ENCODE measurements at regions not wholly inside any gene's neighbourhood (a gene's known extent, or its start where the extent isn't known, plus 50 kb on each side); places are given as distances from the start of the nearest gene placed in this dataset.

DNA sequence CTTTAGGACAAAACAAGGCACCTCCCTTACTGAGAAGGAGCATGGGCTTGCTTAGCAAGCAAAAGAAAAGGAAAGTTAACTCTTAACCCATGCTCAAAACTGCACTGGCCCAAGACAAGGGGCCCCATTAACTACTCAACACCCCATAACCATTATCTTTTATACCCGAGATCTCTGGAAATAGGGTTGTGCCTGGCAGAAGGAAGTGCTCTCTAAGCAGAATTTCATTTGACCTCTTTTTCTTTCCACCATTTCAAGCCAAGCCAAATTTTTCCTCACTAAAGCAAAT, 167.2 kb downstream of the RASEF start (continued):
- TF ChIP-seq HNRNPK (IDR thresholded peaks at IDR 0.05; ENCODE audit: low read depth, low read length, poor library complexity, severe bottlenecking) (no peak), MBD2 (IDR thresholded peaks at IDR 0.05; ENCODE audit: borderline replicate concordance, low read depth) (no peak), SIN3B (IDR thresholded peaks at IDR 0.05; ENCODE audit: low read depth) (no peak)

- FAIRE-seq (no peak), ATAC-seq (no peak), DNase-seq (ENCODE audit: extremely low read depth in 1 of 4, low spot score in 3 of 4) (no peak)
- BruUV-seq (replicated peaks), result no TSS peak
- CTCF ChIA-PET (ENCODE audit: low intra/inter-chr PET ratio), result no interaction called here
- in situ Hi-C loops (cut with MboI), result no loop called here
- intact Hi-C loops (cut with micrococcal nuclease), result no loop called here
- Histone ChIP-seq H3K79me2 (ENCODE audit: control insufficient read depth, insufficient read depth, low read length) (no peaks in the 10 kb centered on the region), H4K20me1 (replicated peaks; ENCODE audit: control insufficient read depth, insufficient read depth, low read length) (no peaks in the 10 kb centered on the region), H3K4me1 (replicated peaks in 1 of 2; ENCODE audit: control insufficient read depth in 2 of 2, insufficient read depth in 2 of 2, low read length in 2 of 2) (no peaks in the 10 kb centered on the region), H3K4me2 (ENCODE audit: insufficient read depth, low read length) (no peak overlapping the region), H2AFZ (ENCODE audit: low read depth, low read length) (no peak overlapping the region), H3K27ac (ENCODE audit: extremely low read depth, low read depth, low read length) (no peak overlapping the region), H3K9me1 (ENCODE audit: control insufficient read depth, insufficient read depth, low read length) (no peaks in the 10 kb centered on the region), H3K27me3 (ENCODE audit: control insufficient read depth in 2 of 2, insufficient read depth in 2 of 2, low read length in 2 of 2) (no peaks in the 10 kb centered on the region), H3K4me3 (no peak overlapping the region), H3K36me3 (ENCODE audit: control insufficient read depth, insufficient read depth, low read length) (no peaks in the 10 kb centered on the region), H3K9me3 (replicated peaks; ENCODE audit: control insufficient read depth, insufficient read depth, low read depth, low read length) (no peaks in the 10 kb centered on the region), H3K9ac (ENCODE audit: insufficient read depth in 1 of 2, low read depth in 2 of 2, low read length in 2 of 2) (no peak overlapping the region)
- 3% methylated on average over 4 of the region's 4 CpGs for WGBS (ENCODE audit: insufficient coverage, low coverage, missing lambda C conversion rate)
- POLR2A ChIA-PET, result no interaction called here
- TF ChIP-seq REST (IDR thresholded peaks at IDR 0.05; ENCODE audit: borderline replicate concordance) (no peak), REST (CRISPR knock-in tag; IDR thresholded peaks at IDR 0.05; ENCODE audit: low read depth) (no peak), ZNF263 (CRISPR knock-in tag; IDR thresholded peaks at IDR 0.05; ENCODE audit: borderline replicate concordance) (no peak), ZNF282 (CRISPR knock-in tag; IDR thresholded peaks at IDR 0.05) (no peak), CBFA2T2 (conservative IDR thresholded peaks at IDR 0.05) (no peak), ZBTB12 (CRISPR knock-in tag; IDR thresholded peaks at IDR 0.05) (no peak), NFE2 (IDR thresholded peaks at IDR 0.05; ENCODE audit: low read depth) (no peak), CTCFL (IDR thresholded peaks at IDR 0.05; ENCODE audit: borderline replicate concordance, insufficient read depth, low read depth, low read length, poor library complexity, severe bottlenecking) (no peak)
Observed at GRCh38 chr9:82903503-82903902, 159.4 kb downstream of the RASEF start.

Measured in K562 (cell line).